ENCODE measurements at regions not wholly inside any gene's neighbourhood (a gene's known extent, or its start where the extent isn't known, plus 50 kb on each side); places are given as distances from the start of the nearest gene placed in this dataset.

DNA sequence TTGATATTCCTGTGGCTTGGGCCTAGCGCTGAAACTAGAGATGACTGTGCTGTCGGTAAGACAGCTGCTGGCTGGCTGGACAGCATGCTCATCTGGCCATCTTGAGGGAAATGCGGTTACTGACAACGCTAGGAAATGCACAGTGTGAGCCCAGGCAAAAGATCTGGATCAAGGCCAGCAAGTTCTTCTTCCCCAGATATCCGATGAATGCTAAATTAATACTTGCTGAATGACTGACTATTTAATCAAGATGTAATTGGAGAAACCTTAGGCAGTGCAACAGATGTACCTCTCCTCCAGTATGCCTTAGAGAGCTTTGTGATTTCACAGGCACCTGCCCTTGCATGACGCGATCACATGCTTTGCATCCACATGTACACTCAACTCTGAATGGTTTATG lies 659.1 kb downstream of the EFNA5 start:
- TF ChIP-seq CTCF (tag by site-specific recombination; IDR thresholded peaks at IDR 0.05) (no peak), ZNF501 (tag by site-specific recombination; IDR thresholded peaks at IDR 0.05) (no peak), KLF1 (tag by site-specific recombination; IDR thresholded peaks at IDR 0.05) (no peak), ZNF449 (tag by site-specific recombination; IDR thresholded peaks at IDR 0.05) (no peak), RBAK (tag by site-specific recombination; IDR thresholded peaks at IDR 0.05) (no peak), ZNF707 (tag by site-specific recombination; IDR thresholded peaks at IDR 0.05) (no peak)
- TF ChIP-seq, protein P1, sequence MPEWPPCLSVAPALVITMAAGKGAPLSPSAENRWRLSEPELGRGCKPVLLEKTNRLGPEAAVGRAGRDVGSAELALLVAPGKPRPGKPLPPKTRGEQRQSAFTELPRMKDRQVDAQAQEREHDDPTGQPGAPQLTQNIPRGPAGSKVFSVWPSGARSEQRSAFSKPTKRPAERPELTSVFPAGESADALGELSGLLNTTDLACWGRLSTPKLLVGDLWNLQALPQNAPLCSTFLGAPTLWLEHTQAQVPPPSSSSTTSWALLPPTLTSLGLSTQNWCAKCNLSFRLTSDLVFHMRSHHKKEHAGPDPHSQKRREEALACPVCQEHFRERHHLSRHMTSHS (tag by site-specific recombination; IDR thresholded peaks at IDR 0.05): no peak

Data from HEK293 (cell line).